SK-N-SH (cell line): ENCODE measurements at regions not wholly inside any gene's neighbourhood (a gene's known extent, or its start where the extent isn't known, plus 50 kb on each side); places are given as distances from the start of the nearest gene placed in this dataset.

Source experiments
- CTCF ChIA-PET: fragments of 300-600, 350-600 bp; formaldehyde crosslinking; extraction: SDS; loops from one replicate; lab custom pipeline; 2021; lab: Yijun Ruan, JAX
- POLR2A ChIA-PET: fragments of 350-600 bp; sonication (Branson Sonifier 250); formaldehyde crosslinking; extraction: SDS; loops from one replicate; lab custom pipeline; 2020; ENCODE audit warnings: antibody characterized with exemption, inconsistent platforms; lab: Yijun Ruan, JAX
- DNase-seq: peaks from one replicate; pipeline ENCODE4 v3.0.0; 2012
- H2AFZ ChIP-seq: fragments of 200-600 bp; sonication (generic); 2 replicates; pipeline ENCODE4 v1.8.1; 2016; ENCODE audit warnings: antibody characterized with exemption, mild to moderate bottlenecking, low read depth
- H3F3A ChIP-seq: fragments of 200-600 bp; sonication (generic); replicated peaks from 2 replicates; pipeline ENCODE3; 2016; ENCODE audit warnings: antibody characterized with exemption, mild to moderate bottlenecking; ENCODE audit not compliant: insufficient read depth
- H3K27ac ChIP-seq, 2 experiments: fragments of 200-500 bp in 1 of 2; fragments of 200-600 bp in 1 of 2; sonication (Bioruptor generic) in 1 of 2; sonication (generic), shearing (Covaris generic) in 1 of 2; 2 replicates each; pipeline versions ENCODE4 v1.5.1 to v1.6.1; 2014 to 2016; ENCODE audit warnings: low read depth in 2 of 2, inconsistent platforms in 1 of 2, low read length in 1 of 2, mild to moderate bottlenecking in 1 of 2, mixed read lengths in 1 of 2
- H3K27me3 ChIP-seq: fragments of 200-600 bp; sonication (generic), shearing (Covaris generic); 2 replicates; pipeline ENCODE4 v1.6.1; 2016; ENCODE audit warnings: mixed run types; ENCODE audit not compliant: insufficient read depth
- H3K36me3 ChIP-seq, 2 experiments: fragments of 200-500 bp in 1 of 2; fragments of 200-600 bp in 1 of 2; sonication (Bioruptor generic) in 1 of 2; sonication (generic) in 1 of 2; replicated peaks in 1 of 2; 2 replicates each; pipeline versions ENCODE3 to v1.5.1; 2014 to 2016; ENCODE audit warnings: low read length in 1 of 2, mild to moderate bottlenecking in 1 of 2; ENCODE audit not compliant: insufficient read depth in 2 of 2, control insufficient read depth in 1 of 2
- H3K4me1 ChIP-seq, 2 experiments: fragments of 200-500 bp in 1 of 2; fragments of 200-600 bp in 1 of 2; sonication (Bioruptor generic) in 1 of 2; sonication (generic), shearing (Covaris generic) in 1 of 2; 2 replicates each; pipeline versions ENCODE4 v1.5.1 to v1.6.1; 2014 to 2016; ENCODE audit warnings: low read depth in 1 of 2, low read length in 1 of 2, mixed run types in 1 of 2; ENCODE audit not compliant: insufficient read depth in 2 of 2, control insufficient read depth in 1 of 2
- H3K4me2 ChIP-seq: fragments of 200-600 bp; sonication (generic), shearing (Covaris generic); 2 replicates; pipeline ENCODE4 v1.6.1; 2017; ENCODE audit warnings: mixed run types
- H3K4me3 ChIP-seq, 2 experiments: fragments of 200-500 bp in 1 of 2; fragments of 200-600 bp in 1 of 2; sonication (Bioruptor generic) in 1 of 2; sonication (generic), shearing (Covaris generic) in 1 of 2; 2 replicates each; pipeline versions ENCODE4 v1.5.1 to v1.8.1; 2014 to 2016; ENCODE audit warnings: low read depth in 2 of 2, inconsistent platforms in 1 of 2, low read length in 1 of 2, mild to moderate bottlenecking in 1 of 2, mixed read lengths in 1 of 2, moderate library complexity in 1 of 2
- H3K79me2 ChIP-seq: fragments of 200-600 bp; sonication (generic); 2 replicates; pipeline ENCODE4 v1.8.1; 2017; ENCODE audit warnings: mild to moderate bottlenecking; ENCODE audit not compliant: insufficient read depth
- H3K9ac ChIP-seq: fragments of 200-600 bp; sonication (generic); 2 replicates; pipeline ENCODE4 v1.6.1; 2017; ENCODE audit warnings: mixed run types
- H3K9me2 ChIP-seq: fragments of 200-600 bp; sonication (generic); 2 replicates; pipeline ENCODE4 v1.6.1; 2017; ENCODE audit warnings: mixed run types
- H3K9me3 ChIP-seq: fragments of 200-600 bp; sonication (generic); 2 replicates; pipeline ENCODE4 v1.6.1; 2017; ENCODE audit warnings: mixed run types, mild to moderate bottlenecking, moderate library complexity
- H4K20me1 ChIP-seq: fragments of 200-600 bp; sonication (generic); 2 replicates; pipeline ENCODE4 v1.6.1; 2017; ENCODE audit warnings: mild to moderate bottlenecking, mixed run types; ENCODE audit not compliant: insufficient read depth
- ELF1 ChIP-seq: IDR thresholded peaks from 2 replicates; pipeline ENCODE4 v1.4.0; 2012
- FOSL2 ChIP-seq: IDR thresholded peaks from 2 replicates; pipeline ENCODE4 v1.4.0; 2012; ENCODE audit warnings: low read depth, mild to moderate bottlenecking, moderate library complexity, borderline replicate concordance
- FOXM1 ChIP-seq: IDR thresholded peaks from 2 replicates; pipeline ENCODE4 v1.4.0; 2012; ENCODE audit warnings: low read depth, mild to moderate bottlenecking
- GABPA ChIP-seq: IDR thresholded peaks from 2 replicates; pipeline ENCODE4 v1.4.0; 2012; ENCODE audit warnings: low read depth, mild to moderate bottlenecking
- MAX ChIP-seq: IDR thresholded peaks from 2 replicates; pipeline ENCODE4 v1.4.0; 2012; ENCODE audit warnings: low read depth
- MEF2A ChIP-seq: IDR thresholded peaks from 2 replicates; pipeline ENCODE4 v1.4.0; 2012; ENCODE audit warnings: low read depth, borderline replicate concordance
- MXI1 ChIP-seq: IDR thresholded peaks from 2 replicates; pipeline ENCODE4 v1.6.1; 2012; ENCODE audit warnings: mild to moderate bottlenecking, low read depth, low read length, improper control_type of control experiment
- NFIC ChIP-seq: IDR thresholded peaks from 2 replicates; pipeline ENCODE4 v1.4.0; 2012; ENCODE audit warnings: borderline replicate concordance
- PBX3 ChIP-seq: IDR thresholded peaks from 2 replicates; pipeline ENCODE4; 2012
- RCOR1 ChIP-seq: fragments of 150-350 bp; IDR thresholded peaks from 2 replicates; pipeline ENCODE4 v1.6.1; 2017; ENCODE audit warnings: antibody characterized with exemption, low read length
- RFX5 ChIP-seq: IDR thresholded peaks from 2 replicates; pipeline ENCODE4 v1.6.1; 2012; ENCODE audit warnings: mild to moderate bottlenecking, improper control_type of control experiment, low read length
- SMC3 ChIP-seq: IDR thresholded peaks from 2 replicates; pipeline ENCODE4 v1.6.1; 2012; ENCODE audit warnings: low read depth, low read length, improper control_type of control experiment
- TAF1 ChIP-seq: IDR thresholded peaks from 2 replicates; pipeline ENCODE4 v1.6.1; 2012; ENCODE audit warnings: low read depth, mild to moderate bottlenecking, low read length, moderate library complexity, borderline replicate concordance
- USF1 ChIP-seq: IDR thresholded peaks from 2 replicates; pipeline ENCODE4 v1.4.0; 2012; ENCODE audit warnings: low read depth, borderline replicate concordance
- USF2 ChIP-seq: fragments of 150-350 bp; IDR thresholded peaks from 2 replicates; pipeline ENCODE4 v1.6.1; 2017; ENCODE audit warnings: antibody characterized with exemption, low read length, low read depth, borderline replicate concordance
- YY1 ChIP-seq: IDR thresholded peaks from 2 replicates; pipeline ENCODE4 v1.4.0; 2012; ENCODE audit warnings: low read depth, mild to moderate bottlenecking
- ZBTB33 ChIP-seq: IDR thresholded peaks from 2 replicates; pipeline ENCODE4 v1.4.0; 2012; ENCODE audit warnings: low read depth, borderline replicate concordance
- WGBS: methylation state at CpG from one replicate; pipeline ENCODE4 v1.1.6; 2017; ENCODE audit warnings: low lambda C conversion rate; 5-methylcytosine and 5-hydroxymethylcytosine counted together
- TF ChIP-seq, protein P1 (sequence below): IDR thresholded peaks from 2 replicates; pipeline ENCODE4 v1.6.1; 2012; ENCODE audit warnings: mild to moderate bottlenecking, low read depth, low read length, moderate library complexity
- TF ChIP-seq, protein P2 (sequence below): fragments of 150-350 bp; IDR thresholded peaks from 2 replicates; pipeline ENCODE4 v1.6.1; 2016; ENCODE audit warnings: mild to moderate bottlenecking, low read depth, low read length

DNA sequence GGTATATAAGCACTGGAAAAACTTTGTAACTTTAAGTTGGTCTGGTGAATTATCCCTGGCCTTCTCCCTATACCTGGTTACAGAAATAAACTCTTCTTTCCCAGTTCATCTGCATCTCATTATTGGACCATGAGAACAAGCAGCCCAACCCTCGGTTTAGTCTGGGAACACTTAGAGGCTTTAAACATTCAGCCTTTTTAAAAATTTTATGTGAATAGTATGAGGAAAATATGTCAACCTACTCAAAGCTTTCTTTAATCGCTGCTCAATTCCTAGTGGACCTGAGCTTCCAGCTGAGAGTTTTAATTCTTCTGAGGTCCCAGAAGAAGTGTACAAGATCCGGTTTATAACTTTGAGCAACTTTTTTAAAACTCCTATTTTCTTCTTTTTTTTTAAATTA lies 358.6 kb upstream of the NOCT start:
- ChIA-PET POLR2A (no interaction called here), CTCF (no interaction called here)
- Histone ChIP-seq H3K4me3 (no peak overlapping the region), H3K9ac (no peak overlapping the region), H3K9me3 (no peaks in the 10 kb centered on the region), H3K79me2 (no peaks in the 10 kb centered on the region), H3K27me3 (no peaks in the 10 kb centered on the region), H3K4me2 (no peak overlapping the region), H3K4me1 (no peaks in the 10 kb centered on the region), H4K20me1 (no peaks in the 10 kb centered on the region), H3K9me2 (no peaks in the 10 kb centered on the region), H3K27ac (no peak overlapping the region), H3F3A (no peaks in the 10 kb centered on the region), H3K36me3 (no peaks in the 10 kb centered on the region), H2AFZ (no peak overlapping the region)
- DNase-seq = no peak
- WGBS = 70% methylated on average over 3 of the region's 3 CpGs
- TF ChIP-seq USF2 = no peak
- no peak for TF ChIP-seq SMC3
- TF ChIP-seq FOSL2 = no peak
- TF ChIP-seq MEF2A = no peak
- no peak for TF ChIP-seq YY1
- no peak for TF ChIP-seq MAX
- no peak for TF ChIP-seq PBX3
- no peak for TF ChIP-seq USF1
- no peak for TF ChIP-seq TAF1
- no peak for TF ChIP-seq MXI1
- TF ChIP-seq RCOR1 = no peak
- no peak for TF ChIP-seq RFX5
- TF ChIP-seq, protein P1, sequence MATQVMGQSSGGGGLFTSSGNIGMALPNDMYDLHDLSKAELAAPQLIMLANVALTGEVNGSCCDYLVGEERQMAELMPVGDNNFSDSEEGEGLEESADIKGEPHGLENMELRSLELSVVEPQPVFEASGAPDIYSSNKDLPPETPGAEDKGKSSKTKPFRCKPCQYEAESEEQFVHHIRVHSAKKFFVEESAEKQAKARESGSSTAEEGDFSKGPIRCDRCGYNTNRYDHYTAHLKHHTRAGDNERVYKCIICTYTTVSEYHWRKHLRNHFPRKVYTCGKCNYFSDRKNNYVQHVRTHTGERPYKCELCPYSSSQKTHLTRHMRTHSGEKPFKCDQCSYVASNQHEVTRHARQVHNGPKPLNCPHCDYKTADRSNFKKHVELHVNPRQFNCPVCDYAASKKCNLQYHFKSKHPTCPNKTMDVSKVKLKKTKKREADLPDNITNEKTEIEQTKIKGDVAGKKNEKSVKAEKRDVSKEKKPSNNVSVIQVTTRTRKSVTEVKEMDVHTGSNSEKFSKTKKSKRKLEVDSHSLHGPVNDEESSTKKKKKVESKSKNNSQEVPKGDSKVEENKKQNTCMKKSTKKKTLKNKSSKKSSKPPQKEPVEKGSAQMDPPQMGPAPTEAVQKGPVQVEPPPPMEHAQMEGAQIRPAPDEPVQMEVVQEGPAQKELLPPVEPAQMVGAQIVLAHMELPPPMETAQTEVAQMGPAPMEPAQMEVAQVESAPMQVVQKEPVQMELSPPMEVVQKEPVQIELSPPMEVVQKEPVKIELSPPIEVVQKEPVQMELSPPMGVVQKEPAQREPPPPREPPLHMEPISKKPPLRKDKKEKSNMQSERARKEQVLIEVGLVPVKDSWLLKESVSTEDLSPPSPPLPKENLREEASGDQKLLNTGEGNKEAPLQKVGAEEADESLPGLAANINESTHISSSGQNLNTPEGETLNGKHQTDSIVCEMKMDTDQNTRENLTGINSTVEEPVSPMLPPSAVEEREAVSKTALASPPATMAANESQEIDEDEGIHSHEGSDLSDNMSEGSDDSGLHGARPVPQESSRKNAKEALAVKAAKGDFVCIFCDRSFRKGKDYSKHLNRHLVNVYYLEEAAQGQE = no peak
- TF ChIP-seq, protein P2, sequence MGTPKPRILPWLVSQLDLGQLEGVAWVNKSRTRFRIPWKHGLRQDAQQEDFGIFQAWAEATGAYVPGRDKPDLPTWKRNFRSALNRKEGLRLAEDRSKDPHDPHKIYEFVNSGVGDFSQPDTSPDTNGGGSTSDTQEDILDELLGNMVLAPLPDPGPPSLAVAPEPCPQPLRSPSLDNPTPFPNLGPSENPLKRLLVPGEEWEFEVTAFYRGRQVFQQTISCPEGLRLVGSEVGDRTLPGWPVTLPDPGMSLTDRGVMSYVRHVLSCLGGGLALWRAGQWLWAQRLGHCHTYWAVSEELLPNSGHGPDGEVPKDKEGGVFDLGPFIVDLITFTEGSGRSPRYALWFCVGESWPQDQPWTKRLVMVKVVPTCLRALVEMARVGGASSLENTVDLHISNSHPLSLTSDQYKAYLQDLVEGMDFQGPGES = no peak
- no peak for TF ChIP-seq ZBTB33
- no peak for TF ChIP-seq ELF1
- TF ChIP-seq FOXM1 = no peak
- TF ChIP-seq NFIC = no peak
- no peak for TF ChIP-seq GABPA
